ENCODE measurements at regions not wholly inside any gene's neighbourhood (a gene's known extent, or its start where the extent isn't known, plus 50 kb on each side); places are given as distances from the start of the nearest gene placed in this dataset.

GRCh38 chr15:31254431-31255175, 72.0 kb upstream of the KLF13 start:
- no peak for DNase-seq (ENCODE audit: low read depth, low spot score)
- CTCF ChIA-PET, result interaction anchor here (0.6 kb wide), 1 partner anchor 25 kb away, joined by 3 read pairs; no protein-coding TSS in a partner anchor
- BruUV-seq (replicated peaks), result no TSS peak

GRCh38 chr15:31255176-31255510, 71.5 kb upstream of the KLF13 start:
- no peaks in the 10 kb centered on the region for H3K9me3 ChIP-seq (ENCODE audit: control insufficient read depth, insufficient read depth, low read depth, low read length)
- POLR2A ChIA-PET, result no interaction called here
- no peak for DNase-seq (ENCODE audit: low read depth, low spot score)
- H3K27me3 ChIP-seq (ENCODE audit: control insufficient read depth, insufficient read depth, low read length), result no peaks in the 10 kb centered on the region
- ATAC-seq, result no peak; the same call in 1 of the 2 replicates
- CTCF ChIA-PET, result interaction anchor here (0.6 kb wide), 1 partner anchor 25 kb away, joined by 3 read pairs; no protein-coding TSS in a partner anchor
- no peak for TF ChIP-seq TCF7L2 (IDR thresholded peaks at IDR 0.05; ENCODE audit: low read depth, low read length)
- TF ChIP-seq REST (IDR thresholded peaks at IDR 0.05; ENCODE audit: insufficient read depth in 1 of 2, low read depth in 2 of 2, low read length in 1 of 2), result no peak
- TF ChIP-seq SIN3A (IDR thresholded peaks at IDR 0.05; ENCODE audit: borderline replicate concordance, insufficient read depth, low read depth, low read length), result no peak
- no peak for TF ChIP-seq POLR2AphosphoS5 (IDR thresholded peaks at IDR 0.05; ENCODE audit: low read depth, low read length)
- TF ChIP-seq CTCF (IDR thresholded peaks at IDR 0.05), result no peak
- H3K36me3 ChIP-seq (ENCODE audit: control insufficient read depth, insufficient read depth, low read length), result no peaks in the 10 kb centered on the region; the same call in 1 of the 2 replicates
- H3K27ac ChIP-seq (ENCODE audit: low read length), result peak overlapping the region; percentile 52
- H3K4me3 ChIP-seq (ENCODE audit: low read depth in 2 of 2, low read length in 2 of 2), result no peak overlapping the region
- intact Hi-C loops (cut with micrococcal nuclease; ENCODE audit: unreplicated experiment) (no loop called here), in situ Hi-C loops (cut with HindIII; ENCODE audit: low pct_unique_long_range_greater_than_20kb, low sequenced_read_pairs) (no loop called here)
- BruUV-seq (replicated peaks), result no TSS peak
- H3K4me1 ChIP-seq (ENCODE audit: control insufficient read depth, insufficient read depth, low read length), result peaks cover 21% of the 10 kb centered on the region; the same call in 1 of the 2 replicates

More at GRCh38 chr15:31254431-31255175, 72.0 kb upstream of the KLF13 start:
- peaks cover 21% of the 10 kb centered on the region; the same call in 1 of the 2 replicates for H3K4me1 ChIP-seq (ENCODE audit: control insufficient read depth, insufficient read depth, low read length)
- no peaks in the 10 kb centered on the region for H3K9me3 ChIP-seq (ENCODE audit: control insufficient read depth, insufficient read depth, low read depth, low read length)
- peak; percentile 84; the same call in 1 of the 2 replicates for ATAC-seq
- in situ Hi-C loops (cut with HindIII; ENCODE audit: low pct_unique_long_range_greater_than_20kb, low sequenced_read_pairs) (no loop called here), intact Hi-C loops (cut with micrococcal nuclease; ENCODE audit: unreplicated experiment) (no loop called here)
- TF ChIP-seq TCF7L2 (IDR thresholded peaks at IDR 0.05; ENCODE audit: low read depth, low read length) (peak; percentile 59), CTCF (IDR thresholded peaks at IDR 0.05) (no peak), POLR2AphosphoS5 (IDR thresholded peaks at IDR 0.05; ENCODE audit: low read depth, low read length) (peak; percentile 71), REST (IDR thresholded peaks at IDR 0.05; ENCODE audit: insufficient read depth in 1 of 2, low read depth in 2 of 2, low read length in 1 of 2) (no peak)
- H3K27me3 ChIP-seq (ENCODE audit: control insufficient read depth, insufficient read depth, low read length), result no peaks in the 10 kb centered on the region
- peak overlapping the region; percentile 72 for H3K27ac ChIP-seq (ENCODE audit: low read length)
- POLR2A ChIA-PET, result interaction anchor here (0.5 kb wide), 1 partner anchor 37 kb away, joined by 3 read pairs; no protein-coding TSS in a partner anchor
- H3K36me3 ChIP-seq (ENCODE audit: control insufficient read depth, insufficient read depth, low read length), result no peaks in the 10 kb centered on the region; the same call in 1 of the 2 replicates
- H3K4me3 ChIP-seq (ENCODE audit: low read depth in 2 of 2, low read length in 2 of 2), result no peak overlapping the region

Measured in Panc1 (cell line).